ENCODE measurements at regions not wholly inside any gene's neighbourhood (a gene's known extent, or its start where the extent isn't known, plus 50 kb on each side); places are given as distances from the start of the nearest gene placed in this dataset.
"Not testable (repeated sequence)": the region's sequence is repeated elsewhere in the genome, so short reads cannot be mapped to it uniquely, and the experiment has no call there.

DNA sequence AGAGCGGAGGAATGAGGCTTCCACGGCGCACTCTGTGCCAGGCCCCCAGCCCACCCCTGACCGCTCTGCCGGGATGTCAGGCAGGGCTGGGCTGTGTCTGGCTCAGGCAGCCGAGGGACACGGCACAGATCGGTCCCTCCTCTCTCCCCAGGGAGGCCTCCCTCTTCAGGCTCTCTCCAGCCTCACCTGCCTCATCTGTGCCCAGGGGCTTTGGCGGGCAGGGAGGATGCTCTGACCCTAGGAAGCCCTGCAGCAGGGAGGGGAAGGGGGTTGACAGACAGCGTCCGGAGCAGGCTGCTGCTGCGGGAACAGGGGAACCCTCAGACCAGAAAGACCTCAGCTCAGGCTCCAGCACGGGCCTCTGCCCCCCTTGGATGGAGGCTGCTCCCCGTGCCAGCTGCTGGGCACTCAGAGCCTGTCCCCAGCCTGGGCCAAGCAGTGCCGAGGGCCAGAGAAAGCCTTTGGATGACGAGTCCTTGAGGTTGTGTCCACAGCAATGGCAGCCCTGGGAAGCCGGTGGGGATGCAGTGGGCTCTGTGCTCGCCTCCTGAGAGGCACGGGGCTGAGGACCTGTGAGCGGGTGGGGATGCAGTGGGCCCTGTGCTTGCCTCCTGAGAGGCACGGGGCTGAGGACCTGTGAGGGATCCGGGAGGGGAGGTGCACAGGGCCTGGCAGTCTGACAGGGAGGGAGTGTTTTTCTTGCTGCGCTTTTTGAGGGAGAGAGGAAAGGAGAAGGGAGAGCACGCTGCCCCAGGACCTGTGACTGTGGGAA, 66.9 kb downstream of the FOXL3 start:
- no peak for DNase-seq (ENCODE audit: low read depth)

DNA sequence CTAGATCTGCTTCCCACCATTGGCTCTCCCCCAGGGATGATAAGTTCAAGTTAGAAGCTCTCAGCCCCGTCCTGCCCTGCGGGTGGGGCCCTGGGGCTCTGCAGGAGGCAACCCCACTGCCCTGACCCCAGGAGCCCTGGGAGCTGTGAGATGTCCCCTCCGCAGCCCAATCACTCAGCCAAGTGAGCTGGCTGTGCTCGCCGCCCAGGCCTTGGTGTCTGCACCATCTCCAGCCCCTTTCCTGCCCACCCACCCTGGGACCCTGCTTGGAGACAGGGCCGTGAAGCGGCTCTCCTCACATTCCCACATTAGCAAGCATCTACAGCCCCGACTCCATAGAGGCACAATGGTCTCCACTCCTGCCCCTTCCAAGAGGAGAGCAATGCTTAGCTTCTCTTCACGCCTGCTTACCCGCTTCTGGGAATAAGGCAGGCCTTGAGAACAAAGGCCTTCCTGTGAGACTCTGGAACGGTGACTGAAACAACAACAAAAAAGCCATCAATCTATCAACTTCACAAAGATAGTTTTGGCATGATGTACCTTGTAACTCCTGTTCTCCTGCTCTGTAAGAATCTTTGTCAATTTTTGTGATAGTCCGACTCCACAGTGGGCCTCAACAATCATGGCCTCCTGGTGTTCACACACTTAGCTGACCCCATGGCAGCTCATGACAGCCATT, 67.7 kb downstream of the FOXL3 start:
- no peak for DNase-seq (ENCODE audit: low read depth)

DNA sequence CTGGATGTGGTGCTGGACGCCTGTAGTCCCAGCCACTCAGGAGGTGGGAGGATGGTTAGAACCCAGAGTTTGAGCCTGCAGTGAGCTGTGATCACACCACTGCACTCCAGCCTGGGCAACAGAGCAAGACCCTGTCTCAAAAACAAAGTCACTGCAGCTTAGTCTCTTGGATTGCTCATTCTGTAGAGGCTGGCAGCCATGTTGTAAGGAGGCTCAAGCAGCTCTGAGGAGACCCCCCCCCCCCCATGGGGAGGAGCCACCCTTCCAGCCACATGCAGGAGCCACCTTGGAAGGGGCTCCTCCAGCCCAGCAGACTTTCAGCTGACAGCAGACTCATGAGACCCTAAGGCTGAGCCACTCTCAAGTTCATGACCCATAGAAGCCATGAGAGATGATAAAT, 68.4 kb downstream of the FOXL3 start:
- DNase-seq (ENCODE audit: low read depth): no peak

DNA sequence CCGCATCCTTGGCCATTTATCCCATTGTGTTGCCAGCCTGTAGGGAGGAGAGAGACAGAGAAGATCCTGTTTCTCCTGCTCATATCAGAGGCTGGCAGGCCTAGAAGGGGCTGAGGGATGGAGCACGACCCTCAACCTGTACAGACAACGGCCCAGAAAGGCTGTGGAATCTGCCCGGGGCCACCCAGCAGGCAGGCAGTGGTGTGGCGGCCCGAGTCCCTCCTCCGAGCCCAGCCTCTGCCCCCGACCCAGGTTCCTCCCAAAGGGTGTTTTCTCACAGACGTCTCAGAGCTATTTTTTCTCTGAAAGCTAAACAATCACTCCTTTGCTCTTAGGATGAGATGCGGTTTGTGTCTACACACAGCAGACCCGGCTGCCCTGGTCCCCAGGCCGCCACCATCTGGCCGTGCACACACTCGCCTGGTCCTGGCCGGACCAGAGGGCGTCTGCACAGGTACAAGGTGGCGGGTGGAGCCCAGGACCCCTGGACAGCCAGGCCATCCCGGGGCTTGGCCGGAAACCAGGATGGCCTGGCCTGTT, 69.3 kb downstream of the FOXL3 start:
- DNase-seq (ENCODE audit: low read depth): no peak

DNA sequence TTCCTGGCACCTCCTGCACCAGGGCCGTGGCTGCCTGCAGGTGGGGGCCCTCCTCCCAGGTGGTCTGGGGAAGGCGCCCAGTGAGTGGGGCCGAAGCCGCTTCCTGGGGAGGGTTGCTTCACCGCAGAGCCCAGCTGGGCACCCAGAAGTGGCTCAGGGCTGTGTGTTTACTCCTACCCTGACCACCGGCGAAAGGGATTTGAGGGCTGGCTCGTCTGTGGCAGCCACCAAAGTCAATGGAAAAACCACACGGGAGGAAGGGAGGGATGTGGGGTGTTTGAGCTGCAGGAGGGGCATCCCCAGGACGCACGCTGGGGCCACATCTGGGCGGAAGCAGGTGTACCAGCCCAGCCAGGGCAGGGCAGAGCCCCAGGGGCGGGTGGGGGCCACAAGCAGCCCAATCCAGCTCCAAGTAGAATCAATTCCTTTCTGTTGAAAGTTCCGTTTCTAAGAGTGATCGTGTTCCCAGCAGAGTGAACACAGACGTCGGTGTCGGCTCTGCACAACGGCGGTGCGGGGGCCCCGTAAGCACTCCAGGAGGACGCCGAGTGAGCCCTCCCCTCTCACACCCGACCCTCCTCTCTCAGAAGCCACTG, 69.9 kb downstream of the FOXL3 start:
- DNase-seq (ENCODE audit: low read depth): no peak

DNA sequence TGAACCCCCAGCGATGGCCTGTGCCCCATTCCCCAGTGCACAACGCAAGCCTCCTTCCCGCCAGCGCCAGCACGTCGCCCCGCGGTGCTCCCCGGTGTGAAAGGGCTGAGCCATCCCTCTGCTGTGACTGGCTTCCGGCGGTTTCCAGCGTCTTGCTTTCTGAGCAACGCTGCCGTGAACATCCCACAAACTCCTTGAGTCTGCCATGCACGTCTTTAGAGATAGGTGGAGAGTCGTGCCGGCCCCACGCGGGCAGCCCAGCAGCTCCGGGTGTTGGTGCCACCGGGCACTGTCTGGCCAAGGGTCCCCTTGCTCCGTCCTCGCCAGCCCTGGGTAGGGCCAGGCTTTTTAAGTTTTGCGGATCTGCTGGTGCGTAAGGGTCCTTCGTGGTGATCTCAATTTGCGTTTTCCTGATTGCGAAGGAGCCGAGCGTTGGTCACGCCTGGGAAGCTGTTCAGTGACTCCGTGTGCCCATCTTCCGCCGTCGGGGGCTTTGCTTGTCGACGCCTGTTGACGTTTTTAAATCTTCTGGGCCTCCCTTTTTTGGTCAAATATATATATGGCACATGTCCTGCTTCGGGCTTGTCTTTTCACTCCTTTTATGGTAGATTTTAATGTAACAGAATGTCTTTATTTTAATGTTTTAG, 70.6 kb downstream of the FOXL3 start:
- DNase-seq (ENCODE audit: low read depth): no peak

DNA sequence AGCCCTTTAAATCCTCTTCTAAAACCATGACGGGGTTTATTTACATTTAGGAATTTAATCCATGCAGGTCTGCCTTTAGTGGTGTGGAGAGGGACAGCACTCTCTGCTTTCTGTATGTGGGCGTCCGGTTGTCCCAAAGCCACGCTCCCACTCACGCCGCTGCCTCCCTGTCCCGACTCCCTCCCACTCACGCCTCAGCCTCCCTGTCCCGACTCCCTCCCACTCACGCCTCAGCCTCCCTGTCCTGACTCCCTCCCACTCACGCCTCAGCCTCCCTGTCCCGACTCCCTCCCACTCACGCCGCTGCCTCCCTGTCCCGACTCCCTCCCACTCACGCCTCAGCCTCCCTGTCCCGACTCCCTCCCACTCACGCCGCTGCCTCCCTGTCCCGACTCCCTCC, 71.2 kb downstream of the FOXL3 start:
- not testable (repeated sequence) for DNase-seq (ENCODE audit: low read depth)

DNA sequence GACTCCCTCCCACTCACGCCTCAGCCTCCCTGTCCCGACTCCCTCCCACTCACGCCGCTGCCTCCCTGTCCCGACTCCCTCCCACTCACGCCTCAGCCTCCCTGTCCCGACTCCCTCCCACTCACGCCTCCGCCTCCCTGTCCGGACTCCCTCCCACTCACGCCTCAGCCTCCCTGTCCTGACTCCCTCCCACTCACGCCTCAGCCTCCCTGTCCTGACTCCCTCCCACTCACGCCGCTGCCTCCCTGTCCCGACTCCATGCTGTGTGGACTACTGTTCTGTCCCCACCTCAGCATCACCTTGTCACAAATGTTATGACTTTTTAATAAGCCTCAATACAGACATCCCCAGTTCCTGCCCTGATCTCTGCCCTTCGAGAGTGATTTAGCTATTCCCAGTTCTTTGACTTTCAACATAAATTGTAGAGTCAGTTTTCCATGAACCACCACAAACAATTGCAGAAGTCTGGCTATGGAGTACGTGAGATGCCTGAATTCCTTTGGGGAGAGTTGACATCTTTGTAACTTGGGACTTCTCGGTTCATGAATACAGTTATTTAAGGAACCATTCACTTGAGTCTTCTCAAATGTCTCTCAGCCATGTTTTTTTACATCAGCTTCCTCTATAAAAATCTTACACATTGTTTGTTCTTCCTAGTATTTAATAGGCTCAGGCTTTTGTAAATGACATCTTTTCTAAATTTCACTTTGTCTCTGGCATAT, 71.9 kb downstream of the FOXL3 start:
- DNase-seq (ENCODE audit: low read depth): no peak

DNA sequence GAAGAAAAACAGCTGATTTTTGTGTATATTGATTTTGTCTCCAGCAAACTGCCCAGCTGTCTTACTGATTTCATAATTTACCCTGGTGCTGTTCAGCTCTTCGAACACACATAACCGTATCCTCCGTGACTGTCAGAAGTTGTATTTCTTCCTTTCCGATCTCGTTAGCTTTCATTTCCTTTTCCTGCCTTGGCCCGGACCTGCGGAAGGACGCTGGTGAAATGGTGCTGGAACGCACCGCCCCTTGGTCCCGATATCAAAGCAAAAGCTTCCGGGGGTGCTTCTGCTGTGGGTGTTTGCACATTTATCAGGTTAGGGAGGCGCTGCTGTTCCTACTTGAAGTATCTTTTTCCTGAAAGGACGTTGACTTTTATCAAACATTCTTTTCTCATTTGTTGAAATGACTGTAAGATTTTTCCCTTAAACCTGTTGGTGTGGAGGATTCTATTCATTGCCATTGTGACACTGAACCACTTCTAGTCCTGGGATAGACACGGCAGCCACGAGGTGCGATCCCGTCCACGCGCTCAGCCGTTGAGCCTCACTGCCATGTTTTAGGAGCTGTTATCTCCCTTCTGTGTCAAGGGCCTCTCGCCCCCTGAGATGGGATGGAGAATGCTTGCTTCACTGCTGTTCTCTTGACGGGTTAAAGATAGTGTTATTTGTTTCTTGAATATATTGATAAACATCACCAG, 72.6 kb downstream of the FOXL3 start:
- peak; percentile 31 for DNase-seq (ENCODE audit: low read depth)

DNA sequence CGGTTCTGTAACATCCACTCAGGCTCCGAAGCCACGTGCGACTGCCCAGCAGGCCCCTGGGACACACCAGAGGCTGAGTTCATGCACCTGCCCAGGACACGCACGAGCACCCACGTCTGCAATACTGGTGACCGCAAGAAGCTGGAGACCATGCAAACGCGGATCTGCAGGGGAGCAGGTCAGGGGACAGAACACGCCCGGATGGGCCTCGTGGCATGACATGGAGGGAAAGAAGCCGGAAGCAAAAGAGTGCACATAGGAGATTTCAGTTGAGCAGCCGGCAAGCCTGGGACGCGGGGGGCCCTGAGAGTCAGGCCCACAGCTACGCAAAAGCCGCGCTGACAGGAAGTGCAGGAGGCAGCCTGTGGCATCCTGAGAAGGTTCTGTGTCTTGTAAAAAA, 73.7 kb downstream of the FOXL3 start:
- no peak for DNase-seq (ENCODE audit: low read depth)

DNA sequence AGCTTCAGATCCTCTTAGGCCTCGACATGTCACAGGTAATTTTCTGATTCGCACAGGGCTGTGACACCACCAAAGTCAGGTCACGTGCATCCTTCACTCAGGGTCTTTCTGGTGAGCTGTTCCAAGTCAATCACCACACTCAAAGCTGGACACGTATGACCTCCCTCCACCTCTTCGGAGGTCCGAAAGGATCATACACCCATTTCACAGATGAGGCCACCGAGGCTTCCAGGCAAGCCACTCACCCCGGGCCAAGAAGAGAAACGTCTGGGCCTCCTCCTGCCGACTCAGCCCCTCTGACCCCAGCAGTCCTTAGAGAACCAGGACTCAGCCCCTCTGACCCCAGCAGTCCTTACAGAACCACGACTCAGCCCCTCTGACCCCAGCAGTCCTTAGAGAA, 74.6 kb downstream of the FOXL3 start:
- no peak for DNase-seq (ENCODE audit: low read depth)

DNA sequence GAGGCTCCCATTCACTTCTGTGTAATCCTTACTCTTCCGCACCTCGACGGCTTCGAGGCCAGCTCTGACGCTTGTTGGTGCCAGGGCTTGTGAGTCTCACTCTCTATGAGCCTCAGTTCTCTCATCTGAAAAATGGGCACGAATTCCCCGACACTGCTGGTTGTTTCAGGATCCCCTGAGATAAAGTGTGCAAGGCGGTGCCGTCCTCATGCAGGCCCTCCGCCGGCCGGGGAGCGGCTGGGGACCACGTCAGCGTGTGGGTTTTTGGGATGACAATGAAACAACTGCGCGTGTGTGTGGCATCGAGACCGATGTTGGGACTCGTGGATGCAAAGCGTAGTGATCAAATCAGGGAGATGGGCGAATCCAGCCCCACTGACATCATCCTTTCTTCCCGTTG, 75.6 kb downstream of the FOXL3 start:
- DNase-seq (ENCODE audit: low read depth): no peak

DNA sequence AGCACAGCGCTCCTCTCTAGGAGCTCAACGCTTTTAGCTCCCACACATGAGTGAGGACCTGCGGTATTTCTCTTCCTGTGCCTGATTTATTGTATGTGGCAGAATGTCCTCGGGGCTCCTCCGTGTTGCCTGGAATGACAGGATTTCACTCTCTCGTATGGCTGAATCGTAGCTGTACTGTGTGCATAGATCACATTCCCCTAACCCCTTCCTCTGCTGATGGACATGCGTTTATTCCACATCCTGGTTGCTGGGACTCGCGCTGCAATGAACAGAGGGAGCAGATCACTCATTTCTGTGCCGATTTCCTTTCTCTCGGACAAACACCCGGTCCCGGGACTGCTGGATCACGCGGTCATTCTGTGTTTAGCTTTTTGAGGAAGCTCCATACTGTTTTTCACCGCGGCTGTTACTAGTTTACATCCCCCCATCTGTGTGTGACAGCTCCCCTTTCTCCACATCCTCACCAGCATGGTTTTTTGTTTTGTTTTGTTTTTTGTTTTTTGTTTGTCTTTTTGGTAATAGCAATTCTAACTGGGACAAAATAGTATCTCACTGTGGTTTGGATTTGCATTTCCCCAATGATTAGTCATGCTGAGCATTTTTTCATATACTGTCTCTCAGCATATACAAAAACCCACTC, 76.3 kb downstream of the FOXL3 start:
- peak; percentile 25 for DNase-seq (ENCODE audit: low read depth)

DNA sequence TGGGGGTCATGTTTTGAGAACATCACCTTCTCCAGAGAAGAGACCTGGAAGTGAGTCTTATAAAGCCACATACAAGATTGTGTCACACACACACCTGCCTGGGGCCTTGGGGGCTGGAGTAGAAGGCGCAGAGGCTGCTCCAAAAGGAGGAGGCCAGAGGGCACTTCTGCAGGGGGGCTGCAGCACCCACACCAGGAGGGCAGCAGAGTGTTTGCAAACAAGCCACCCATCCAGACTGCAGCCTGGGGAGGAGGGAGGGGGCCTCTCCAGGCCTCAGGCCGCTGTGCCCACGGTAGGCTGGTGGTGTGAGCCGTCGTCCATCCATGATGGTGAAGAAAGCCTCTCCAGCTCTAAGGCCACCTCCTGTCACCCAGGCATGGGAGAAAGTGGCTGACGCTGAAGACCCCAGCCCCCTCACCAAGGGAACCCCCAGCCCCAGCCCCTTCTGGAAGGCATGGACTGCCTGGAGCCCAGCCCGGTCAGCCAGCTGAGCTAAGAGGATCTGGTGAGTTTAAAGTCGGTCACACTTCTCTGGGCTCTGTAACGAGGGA, 77.5 kb downstream of the FOXL3 start:
- no peak for DNase-seq (ENCODE audit: low read depth)

DNA sequence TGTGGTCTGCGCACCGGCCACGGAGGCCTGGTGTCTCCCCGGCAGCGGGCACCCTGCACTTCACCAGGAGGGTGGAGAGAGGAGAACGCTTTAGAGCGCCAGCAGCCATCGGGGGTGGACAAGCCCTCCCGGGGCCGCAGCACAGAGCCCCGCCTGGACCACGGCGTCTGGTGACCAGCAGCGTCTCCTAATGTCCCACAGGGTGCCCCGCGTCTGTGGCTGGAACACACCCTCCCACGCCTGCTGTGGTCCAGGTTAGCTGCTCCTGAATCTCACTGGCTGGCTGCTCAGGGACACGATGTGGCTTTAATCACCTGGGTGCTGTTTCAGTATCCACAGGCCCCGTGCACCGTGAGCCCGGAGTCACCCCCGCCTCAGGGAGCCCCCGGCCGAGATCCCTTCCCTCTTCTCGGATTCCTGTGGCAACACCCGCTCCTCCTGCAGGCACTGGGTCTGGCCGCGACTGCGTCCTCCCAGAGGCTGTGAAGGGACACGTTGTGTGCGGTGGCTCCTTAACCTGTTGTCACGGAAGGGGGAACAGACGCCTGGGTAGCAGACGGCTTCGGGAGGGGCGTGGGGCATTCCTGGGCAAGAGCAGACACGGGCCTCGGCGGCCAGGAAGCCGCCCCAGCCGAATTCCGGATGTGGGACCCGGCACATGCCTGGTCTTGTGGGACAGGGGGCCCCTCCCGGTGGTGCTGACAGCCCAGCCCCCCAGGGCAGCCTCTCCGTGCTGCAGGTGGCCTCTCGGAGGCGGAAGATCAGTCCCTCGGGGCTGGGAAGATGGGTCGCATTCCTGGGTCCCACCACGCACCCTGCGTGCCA, 78.9 kb downstream of the FOXL3 start:
- no peak for DNase-seq (ENCODE audit: low read depth)

DNA sequence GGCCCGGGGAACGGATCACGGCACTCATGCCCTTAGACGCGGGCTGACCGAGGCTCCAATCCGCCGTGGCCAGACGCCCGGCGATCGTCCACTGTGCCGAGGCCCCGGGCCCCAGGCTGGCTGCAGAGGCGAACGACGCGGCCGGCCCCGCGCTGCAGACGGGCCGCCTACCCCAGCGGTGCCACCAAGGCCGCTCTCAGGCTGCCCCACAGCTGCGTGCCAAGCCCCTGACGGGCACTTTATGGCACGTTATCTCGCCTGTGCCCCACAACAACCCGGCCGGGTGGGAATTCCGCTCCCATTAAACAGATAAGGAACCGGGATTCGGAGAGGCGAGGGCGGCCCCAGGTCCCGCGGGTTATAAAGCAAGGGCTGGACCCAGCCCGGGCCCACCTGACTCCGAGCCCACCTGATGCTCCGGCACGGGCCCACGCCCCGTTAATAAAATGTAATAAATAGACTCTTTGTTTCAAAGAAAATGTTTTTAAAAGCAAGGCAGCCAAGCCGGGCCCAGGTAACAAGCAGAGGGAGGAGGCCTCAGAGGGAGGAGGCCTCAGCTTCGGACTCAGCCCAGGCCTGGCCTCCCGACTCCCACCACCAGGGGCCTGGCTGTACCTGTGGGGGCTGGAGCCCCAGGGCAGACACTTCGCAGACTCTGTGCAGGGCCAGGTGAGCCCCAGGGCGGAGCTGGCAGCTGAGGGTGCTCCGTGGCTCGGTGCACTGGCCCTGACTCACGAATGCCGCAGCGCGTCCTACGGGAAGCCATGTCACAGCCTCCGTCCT, 79.7 kb downstream of the FOXL3 start:
- DNase-seq (ENCODE audit: low read depth): no peak

DNA sequence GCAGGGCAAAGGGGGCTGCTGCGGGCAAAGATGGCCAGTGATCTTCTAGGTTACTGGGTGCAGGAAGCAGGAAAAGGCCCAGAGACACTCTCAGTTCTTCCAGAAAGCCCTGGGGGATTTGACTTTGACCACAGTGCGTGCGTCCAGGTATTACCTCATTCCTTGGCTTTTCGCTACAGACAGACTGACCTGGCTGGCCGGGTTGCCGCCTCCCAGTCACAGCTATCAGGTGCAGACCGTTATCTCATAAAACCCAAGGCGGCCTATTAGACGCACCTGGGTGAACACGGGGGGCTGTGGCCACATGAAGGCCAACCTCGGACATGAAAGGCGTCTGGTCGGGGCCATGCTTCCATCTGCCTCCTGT, 80.3 kb downstream of the FOXL3 start:
- no peak for DNase-seq (ENCODE audit: low read depth)

DNA sequence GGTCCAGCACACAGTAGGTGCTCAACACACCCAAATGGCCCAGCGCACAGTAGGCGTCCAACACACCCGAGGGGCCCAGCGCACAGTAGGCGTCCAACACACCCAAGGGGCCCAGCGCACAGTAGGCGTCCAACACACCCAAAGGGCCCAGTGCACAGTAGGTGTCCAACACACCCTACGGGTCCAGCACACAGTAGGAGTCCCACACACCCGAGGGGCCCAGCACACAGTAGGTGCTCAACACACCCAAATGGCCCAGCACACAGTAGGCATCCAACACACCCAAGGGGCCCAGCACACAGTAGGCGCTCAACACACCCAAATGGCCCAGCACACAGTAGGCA, 80.8 kb downstream of the FOXL3 start:
- DNase-seq (ENCODE audit: low read depth): no peak
